ENCODE measurements at regions not wholly inside any gene's neighbourhood (a gene's known extent, or its start where the extent isn't known, plus 50 kb on each side); places are given as distances from the start of the nearest gene placed in this dataset.

DNA sequence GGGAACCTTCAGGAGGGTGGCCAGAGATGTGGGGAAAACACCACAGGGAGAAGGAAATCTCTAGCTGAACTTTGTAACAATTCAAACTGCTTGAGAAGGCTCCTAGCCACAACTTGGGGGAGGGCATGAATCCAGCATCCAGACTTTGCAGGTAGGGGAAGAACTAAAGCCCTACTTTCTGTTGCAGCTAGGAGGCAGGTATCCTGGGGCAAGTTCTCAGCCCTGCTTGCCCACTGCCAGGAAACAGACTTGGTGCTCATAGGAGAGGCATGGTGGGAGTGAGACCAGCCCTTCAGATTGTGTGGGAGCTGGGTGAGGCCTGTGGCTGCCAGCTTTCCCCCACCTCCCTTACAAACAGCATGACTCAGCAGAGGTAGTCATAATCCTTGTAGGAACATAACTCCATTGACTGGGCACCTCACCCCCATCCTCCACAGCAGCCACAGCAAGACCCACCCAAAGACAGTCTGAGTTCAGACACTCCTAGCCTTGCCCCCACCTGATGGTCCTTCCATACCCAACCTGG, 209.5 kb upstream of the CPEB2 start:
- Mint-ChIP-seq H3K4me3 (no peak overlapping the region), H3K27ac (no peak overlapping the region), H3K36me3 (no peaks in the 10 kb centered on the region), H3K4me1 (no peaks in the 10 kb centered on the region), H3K9me3 (peaks cover 31% of the 10 kb centered on the region), H3K27me3 (ENCODE audit: insufficient read depth, low read depth) (peaks cover 4% of the 10 kb centered on the region)
- H3F3A ChIP-seq (ENCODE audit: low read depth), result no peaks in the 10 kb centered on the region
- no peak for DNase-seq (ENCODE audit: low spot score)
- H3K9ac ChIP-seq, result no peak overlapping the region
- no peaks in the 10 kb centered on the region for H3K79me2 ChIP-seq (ENCODE audit: low read depth)
- no peak overlapping the region for H3K4me2 ChIP-seq
- no peak overlapping the region for H3K4me3 ChIP-seq
- no peaks in the 10 kb centered on the region for H3K4me1 ChIP-seq
- H3K27me3 ChIP-seq, result no peaks in the 10 kb centered on the region
- TF ChIP-seq EZH2phosphoT487 (IDR thresholded peaks at IDR 0.05), result no peak
- TF ChIP-seq EZH2 (IDR thresholded peaks at IDR 0.05), result no peak
- TF ChIP-seq, protein P1, sequence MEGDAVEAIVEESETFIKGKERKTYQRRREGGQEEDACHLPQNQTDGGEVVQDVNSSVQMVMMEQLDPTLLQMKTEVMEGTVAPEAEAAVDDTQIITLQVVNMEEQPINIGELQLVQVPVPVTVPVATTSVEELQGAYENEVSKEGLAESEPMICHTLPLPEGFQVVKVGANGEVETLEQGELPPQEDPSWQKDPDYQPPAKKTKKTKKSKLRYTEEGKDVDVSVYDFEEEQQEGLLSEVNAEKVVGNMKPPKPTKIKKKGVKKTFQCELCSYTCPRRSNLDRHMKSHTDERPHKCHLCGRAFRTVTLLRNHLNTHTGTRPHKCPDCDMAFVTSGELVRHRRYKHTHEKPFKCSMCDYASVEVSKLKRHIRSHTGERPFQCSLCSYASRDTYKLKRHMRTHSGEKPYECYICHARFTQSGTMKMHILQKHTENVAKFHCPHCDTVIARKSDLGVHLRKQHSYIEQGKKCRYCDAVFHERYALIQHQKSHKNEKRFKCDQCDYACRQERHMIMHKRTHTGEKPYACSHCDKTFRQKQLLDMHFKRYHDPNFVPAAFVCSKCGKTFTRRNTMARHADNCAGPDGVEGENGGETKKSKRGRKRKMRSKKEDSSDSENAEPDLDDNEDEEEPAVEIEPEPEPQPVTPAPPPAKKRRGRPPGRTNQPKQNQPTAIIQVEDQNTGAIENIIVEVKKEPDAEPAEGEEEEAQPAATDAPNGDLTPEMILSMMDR (IDR thresholded peaks at IDR 0.05), result no peak
- H3K27ac ChIP-seq, result no peak overlapping the region
- no peaks in the 10 kb centered on the region for H4K20me1 ChIP-seq (ENCODE audit: low read depth)
- H2AFZ ChIP-seq (replicated peaks), result no peak overlapping the region
- H3K36me3 ChIP-seq, result no peaks in the 10 kb centered on the region
- H3K9me3 ChIP-seq (ENCODE audit: low read depth), result peaks cover 7% of the 10 kb centered on the region

- H3K4me3 ChIP-seq, result no peak overlapping the region
- DNase-seq (ENCODE audit: low spot score), result no peak
- Mint-ChIP-seq H3K4me1 (no peaks in the 10 kb centered on the region), H3K4me3 (no peak overlapping the region), H3K9me3 (peaks cover 24% of the 10 kb centered on the region), H3K27me3 (ENCODE audit: insufficient read depth, low read depth) (no peaks in the 10 kb centered on the region), H3K27ac (no peak overlapping the region), H3K36me3 (no peaks in the 10 kb centered on the region)
- no peak overlapping the region for H3K9ac ChIP-seq
- H3K9me3 ChIP-seq (ENCODE audit: low read depth), result no peaks in the 10 kb centered on the region
- H3K4me2 ChIP-seq, result no peak overlapping the region
- H3K27ac ChIP-seq, result no peak overlapping the region
- no peaks in the 10 kb centered on the region for H3K27me3 ChIP-seq
- no peaks in the 10 kb centered on the region for H4K20me1 ChIP-seq (ENCODE audit: low read depth)
- H3K4me1 ChIP-seq, result no peaks in the 10 kb centered on the region
- no peak overlapping the region for H2AFZ ChIP-seq (replicated peaks)
- TF ChIP-seq, protein P1 (IDR thresholded peaks at IDR 0.05), result no peak
- TF ChIP-seq EZH2phosphoT487 (IDR thresholded peaks at IDR 0.05) (no peak), EZH2 (IDR thresholded peaks at IDR 0.05) (no peak)
- no peaks in the 10 kb centered on the region for H3K79me2 ChIP-seq (ENCODE audit: low read depth)
- H3K36me3 ChIP-seq, result no peaks in the 10 kb centered on the region
- no peaks in the 10 kb centered on the region for H3F3A ChIP-seq (ENCODE audit: low read depth)
Observed at GRCh38 chr4:14800977-14801376, 201.3 kb upstream of the CPEB2 start.

DNA sequence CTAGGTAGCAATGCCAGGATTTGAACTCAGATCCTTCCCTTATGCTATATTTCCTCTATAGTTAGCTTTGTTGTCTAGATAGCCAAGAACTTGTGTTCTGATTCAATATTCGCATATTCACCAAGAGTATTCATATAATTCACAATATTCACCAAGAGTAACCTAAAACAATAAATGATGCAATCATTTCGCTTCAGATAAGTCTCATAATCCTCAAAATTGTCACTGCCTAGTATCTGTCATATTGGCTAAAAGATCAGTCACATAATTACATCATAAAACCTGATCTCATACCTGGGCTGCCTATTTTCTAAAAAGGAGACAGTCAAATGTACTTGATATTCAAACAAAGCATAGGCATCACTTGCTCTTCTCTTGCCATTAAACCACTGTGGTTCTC, 199.7 kb upstream of the CPEB2 start:
- TF ChIP-seq, protein P1 (IDR thresholded peaks at IDR 0.05), result no peak
- TF ChIP-seq EZH2 (IDR thresholded peaks at IDR 0.05) (no peak), EZH2phosphoT487 (IDR thresholded peaks at IDR 0.05) (no peak)

More for the DNA sequence above, 199.7 kb upstream of the CPEB2 start:
- Histone ChIP-seq H3K9me3 (ENCODE audit: low read depth) (no peaks in the 10 kb centered on the region), H3K27me3 (no peaks in the 10 kb centered on the region), H3K36me3 (no peaks in the 10 kb centered on the region), H3K4me2 (no peak overlapping the region), H4K20me1 (ENCODE audit: low read depth) (no peaks in the 10 kb centered on the region), H2AFZ (replicated peaks) (no peak overlapping the region), H3K4me1 (no peaks in the 10 kb centered on the region), H3K79me2 (ENCODE audit: low read depth) (no peaks in the 10 kb centered on the region), H3K4me3 (no peak overlapping the region), H3K9ac (no peak overlapping the region), H3F3A (ENCODE audit: low read depth) (no peaks in the 10 kb centered on the region), H3K27ac (no peak overlapping the region)
- DNase-seq (ENCODE audit: low spot score), result no peak
- Mint-ChIP-seq H3K4me1 (no peaks in the 10 kb centered on the region), H3K36me3 (no peaks in the 10 kb centered on the region), H3K9me3 (peaks cover 14% of the 10 kb centered on the region), H3K27me3 (ENCODE audit: insufficient read depth, low read depth) (no peaks in the 10 kb centered on the region), H3K4me3 (no peak overlapping the region), H3K27ac (no peak overlapping the region)
